Activated naive CD8-positive, alpha-beta T cell treated with anti-CD3 and anti-CD28 coated beads, Interleukin-2, amount 10 ng/mL, durations not matched to agents 7 days and 5 days (primary cell): ENCODE measurements at regions not wholly inside any gene's neighbourhood (a gene's known extent, or its start where the extent isn't known, plus 50 kb on each side); places are given as distances from the start of the nearest gene placed in this dataset.

Source experiments
- ATAC-seq: fragments of 150-1000 bp; cut with Tn5 transposase; one replicate; pipeline ENCODE4 v1.10.0; 2021; ENCODE audit warnings: low read depth, moderate library complexity
- POLR2A ChIA-PET: fragments of 350-600 bp; sonication (Branson Sonifier 250); formaldehyde crosslinking; loops from one replicate; lab custom pipeline; 2021; ENCODE audit warnings: antibody characterized with exemption; lab: Charles Lee
- DNase-seq: peaks from one replicate; pipeline ENCODE4 v3.0.0; 2021
- H3K27ac Mint-ChIP-seq: one replicate; pipeline ENCODE4 v1.8.0; 2022; ENCODE audit warnings: mild to moderate bottlenecking, mixed read lengths
- H3K27me3 Mint-ChIP-seq: one replicate; pipeline ENCODE4 v1.8.0; 2022; ENCODE audit warnings: mild to moderate bottlenecking, moderate library complexity, mixed read lengths
- H3K36me3 Mint-ChIP-seq: one replicate; pipeline ENCODE4 v1.8.0; 2021; ENCODE audit warnings: mild to moderate bottlenecking, mixed read lengths
- H3K4me1 Mint-ChIP-seq: one replicate; pipeline ENCODE4 v1.8.0; 2021; ENCODE audit warnings: mixed read lengths
- H3K4me3 Mint-ChIP-seq: one replicate; pipeline ENCODE4 v1.8.0; 2022; ENCODE audit warnings: mild to moderate bottlenecking, moderate library complexity, mixed read lengths
- H3K9me3 Mint-ChIP-seq: one replicate; pipeline ENCODE4 v1.8.0; 2021; ENCODE audit warnings: mixed read lengths

DNA sequence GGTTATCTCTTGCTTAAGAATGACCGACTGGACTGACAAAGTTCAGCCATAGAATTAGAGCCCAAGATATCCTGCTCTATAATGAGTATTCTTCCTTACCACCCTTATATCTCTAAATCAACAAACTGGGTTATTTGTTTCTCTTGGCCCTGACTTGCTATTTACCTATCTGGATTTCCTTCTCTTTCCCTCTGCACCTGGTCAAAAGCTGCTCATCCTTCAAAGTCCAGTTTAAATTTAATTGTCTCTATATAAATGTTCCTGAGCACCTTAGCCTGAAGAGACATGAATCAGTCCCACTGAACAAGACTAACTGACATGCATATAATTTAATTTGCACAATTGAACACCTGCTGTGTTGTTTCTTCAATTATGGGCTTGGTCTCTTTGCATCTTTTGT is 127.1 kb upstream of the KCNJ15 start:
- DNase-seq (no peak), ATAC-seq (no peak)
- peaks cover 24% of the 10 kb centered on the region for H3K27me3 Mint-ChIP-seq
- no peak overlapping the region for H3K27ac Mint-ChIP-seq
- H3K36me3 Mint-ChIP-seq = no peaks in the 10 kb centered on the region
- H3K9me3 Mint-ChIP-seq = no peaks in the 10 kb centered on the region
- no peak overlapping the region for H3K4me3 Mint-ChIP-seq
- peaks cover 4% of the 10 kb centered on the region for H3K4me1 Mint-ChIP-seq
- POLR2A ChIA-PET = no interaction called here

DNA sequence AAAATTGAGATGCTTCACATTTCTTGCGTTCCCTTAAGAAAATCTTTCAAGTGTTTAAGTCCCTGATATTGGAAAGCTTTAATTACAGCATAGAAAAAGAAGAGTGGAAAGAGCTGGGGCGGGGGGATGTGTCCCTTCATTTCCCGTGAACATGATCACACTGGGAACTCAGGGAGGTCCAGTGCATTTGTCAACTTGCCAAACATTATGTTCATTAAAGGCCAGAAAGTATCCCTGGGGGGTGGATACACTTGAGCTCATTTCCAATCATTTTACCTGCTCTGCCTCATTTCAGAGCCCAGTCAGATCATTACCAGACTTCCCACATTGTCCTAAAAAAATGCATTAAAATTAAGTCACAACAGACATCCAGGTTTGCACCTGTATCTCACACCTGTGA is 123.6 kb upstream of the KCNJ15 start:
- Mint-ChIP-seq H3K9me3 (no peaks in the 10 kb centered on the region), H3K27ac (no peak overlapping the region), H3K27me3 (peaks cover 14% of the 10 kb centered on the region), H3K4me3 (no peak overlapping the region), H3K4me1 (no peaks in the 10 kb centered on the region), H3K36me3 (no peaks in the 10 kb centered on the region)
- ATAC-seq (no peak), DNase-seq (no peak)
- POLR2A ChIA-PET = no interaction called here

DNA sequence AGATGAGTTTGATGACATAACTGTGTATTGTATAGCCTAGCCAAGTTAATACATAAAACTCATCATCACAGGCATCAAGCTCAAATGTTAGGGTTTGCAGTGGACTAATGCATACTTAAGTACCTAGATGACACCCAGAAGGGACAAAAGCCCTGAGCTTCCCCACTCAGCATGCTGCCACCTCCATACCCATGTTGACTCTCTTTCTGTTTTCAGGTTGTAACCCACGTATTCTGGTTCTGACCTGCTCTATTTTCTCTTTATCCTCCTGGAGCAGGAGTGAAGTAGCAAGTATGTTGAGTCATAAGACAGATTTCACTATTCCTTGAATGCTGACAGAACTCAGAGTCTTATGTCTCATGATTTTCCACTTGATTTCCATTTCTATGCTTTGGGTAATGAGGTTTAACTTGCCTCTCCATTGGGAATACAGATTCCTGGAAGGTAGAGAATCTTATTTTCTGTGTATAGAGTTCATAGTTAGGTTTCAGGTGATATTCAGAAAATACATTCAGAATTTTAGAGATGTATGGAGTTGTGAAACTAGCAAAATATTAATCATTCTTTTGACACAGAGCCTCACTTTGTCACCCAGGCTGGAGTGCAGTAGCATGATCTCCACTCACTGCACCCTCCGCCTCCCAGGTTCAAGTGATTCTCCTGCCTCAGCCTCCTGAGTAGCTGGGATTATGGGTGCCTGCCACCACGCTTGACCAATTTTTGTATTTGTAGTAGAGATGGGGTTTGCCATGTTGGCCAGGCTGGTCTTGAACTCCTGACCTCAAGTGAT is 122.5 kb upstream of the KCNJ15 start:
- ATAC-seq = no peak
- Mint-ChIP-seq H3K36me3 (no peaks in the 10 kb centered on the region), H3K4me3 (no peak overlapping the region), H3K4me1 (no peaks in the 10 kb centered on the region), H3K27me3 (peaks cover 16% of the 10 kb centered on the region), H3K9me3 (no peaks in the 10 kb centered on the region), H3K27ac (no peak overlapping the region)
- POLR2A ChIA-PET = no interaction called here
- no peak for DNase-seq

DNA sequence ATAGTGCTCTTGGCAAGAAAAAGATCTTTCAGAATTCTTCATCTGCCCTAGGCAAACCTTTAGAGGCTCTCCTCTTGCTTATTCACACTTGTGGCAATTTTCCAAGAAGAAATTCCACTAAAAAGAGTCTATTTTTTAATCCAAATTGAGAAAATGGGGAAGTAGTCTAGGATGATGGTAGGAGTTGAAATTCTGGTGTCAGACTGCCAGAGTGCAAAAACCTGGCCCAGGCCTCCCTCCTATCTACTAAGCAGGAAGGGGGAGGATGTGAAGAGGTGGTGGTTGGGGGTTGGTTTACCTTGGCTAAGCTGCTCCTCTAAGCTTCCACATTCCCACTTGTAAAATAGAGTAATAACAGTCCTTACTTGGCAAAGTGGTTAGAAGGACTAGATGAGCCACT is 120.6 kb upstream of the KCNJ15 start:
- no peaks in the 10 kb centered on the region for H3K4me1 Mint-ChIP-seq
- POLR2A ChIA-PET = no interaction called here
- H3K36me3 Mint-ChIP-seq = no peaks in the 10 kb centered on the region
- H3K27me3 Mint-ChIP-seq = peaks cover 14% of the 10 kb centered on the region
- H3K4me3 Mint-ChIP-seq = no peak overlapping the region
- H3K27ac Mint-ChIP-seq = no peak overlapping the region
- no peak for DNase-seq
- no peaks in the 10 kb centered on the region for H3K9me3 Mint-ChIP-seq
- no peak for ATAC-seq

DNA sequence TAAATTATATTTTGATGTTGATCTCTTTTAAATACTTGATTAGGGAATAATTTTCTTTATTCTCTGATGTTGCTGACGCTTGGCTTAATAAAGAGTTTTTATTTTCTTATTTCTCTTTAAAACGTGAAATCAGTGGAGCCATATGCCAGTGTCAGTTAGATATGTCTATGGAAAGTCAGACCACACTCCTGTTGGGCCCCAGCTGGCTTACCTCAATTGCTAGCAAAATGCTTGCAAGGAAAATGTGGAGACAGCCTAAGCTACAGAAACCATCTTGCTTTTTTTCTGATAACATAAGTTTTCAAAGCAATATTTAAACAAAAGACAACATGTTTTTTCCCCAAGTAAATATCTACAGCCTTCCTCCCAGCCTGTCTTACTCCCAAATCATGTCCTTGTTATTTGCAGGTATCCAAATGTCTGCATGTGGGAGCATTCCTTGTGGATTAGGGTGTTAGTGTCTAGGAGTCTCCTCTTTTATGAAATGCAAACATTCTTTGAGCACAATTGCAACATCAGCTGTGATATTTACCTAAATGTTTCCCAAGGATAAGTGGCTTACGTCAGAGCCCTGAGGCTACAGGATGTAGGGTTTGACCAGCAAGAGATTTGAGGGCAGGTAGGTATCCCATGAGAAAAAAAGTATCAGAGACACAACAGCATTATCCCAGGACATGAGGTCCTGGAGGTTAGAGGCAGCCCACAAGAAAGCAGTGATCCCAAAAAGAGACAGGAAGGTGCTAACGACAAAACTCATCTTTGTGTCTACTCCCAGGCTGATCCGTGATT is 117.2 kb upstream of the KCNJ15 start:
- Mint-ChIP-seq H3K27ac (no peak overlapping the region), H3K4me1 (no peaks in the 10 kb centered on the region), H3K36me3 (no peaks in the 10 kb centered on the region), H3K27me3 (peaks cover 9% of the 10 kb centered on the region), H3K4me3 (no peak overlapping the region), H3K9me3 (no peaks in the 10 kb centered on the region)
- ATAC-seq (no peak), DNase-seq (no peak)
- POLR2A ChIA-PET = no interaction called here

DNA sequence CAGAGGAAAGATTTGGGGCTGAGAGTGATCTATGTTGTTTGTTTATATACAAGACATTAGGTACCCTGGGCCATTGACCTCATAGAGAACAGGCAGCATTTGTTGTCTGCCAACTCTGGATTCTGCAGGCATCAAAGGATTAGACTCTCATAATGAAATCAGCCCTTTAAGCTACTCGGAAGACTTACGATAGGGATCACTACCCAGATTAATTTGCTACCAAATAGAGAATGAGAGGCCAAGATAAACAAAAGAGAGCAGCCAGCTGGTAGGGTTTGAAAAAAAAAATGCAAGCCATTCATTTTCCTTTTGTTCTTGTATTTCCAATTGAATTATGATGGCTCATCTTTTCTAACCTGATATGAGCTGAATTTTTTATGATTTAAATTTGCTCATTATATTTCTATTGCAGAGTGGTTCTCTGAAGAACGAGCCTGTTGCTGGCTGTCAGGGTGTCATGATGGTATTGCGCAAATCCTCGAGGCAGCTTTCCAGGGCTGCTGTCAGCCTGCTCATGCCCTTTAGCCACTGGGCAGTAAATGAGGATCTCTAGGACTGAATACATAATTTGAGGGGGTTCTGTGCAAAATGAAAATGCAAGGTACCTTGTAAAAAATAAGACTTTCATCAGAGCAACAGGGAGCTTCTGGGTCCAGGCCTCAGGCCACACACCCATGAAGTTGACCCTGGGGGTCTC is 116.4 kb upstream of the KCNJ15 start:
- Mint-ChIP-seq H3K27ac (no peak overlapping the region), H3K4me1 (no peaks in the 10 kb centered on the region), H3K36me3 (no peaks in the 10 kb centered on the region), H3K4me3 (no peak overlapping the region), H3K27me3 (peaks cover 9% of the 10 kb centered on the region), H3K9me3 (peaks cover under 1% of the 10 kb centered on the region)
- DNase-seq (no peak), ATAC-seq (no peak)
- POLR2A ChIA-PET = no interaction called here

DNA sequence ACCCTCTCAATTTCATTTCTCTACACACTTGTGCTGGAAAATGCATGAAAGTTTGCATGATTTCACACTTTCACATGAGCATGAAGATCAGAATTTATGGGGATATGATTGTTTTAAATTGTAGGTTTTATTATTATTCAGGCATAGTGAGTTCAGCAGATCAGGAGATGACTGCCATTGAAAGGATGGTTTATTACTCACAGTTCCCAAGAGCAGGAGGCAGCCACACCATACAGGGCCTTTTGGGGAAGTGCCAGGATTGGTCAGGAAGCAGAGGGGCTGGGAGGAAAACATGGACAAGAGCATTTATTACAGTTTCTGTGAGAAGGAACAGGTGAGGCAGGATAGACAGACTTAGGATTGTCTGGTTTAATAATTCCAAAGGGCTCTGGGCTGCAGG is 114.6 kb upstream of the KCNJ15 start:
- POLR2A ChIA-PET = no interaction called here
- no peak for DNase-seq
- no peak for ATAC-seq
- Mint-ChIP-seq H3K9me3 (peaks cover 3% of the 10 kb centered on the region), H3K36me3 (no peaks in the 10 kb centered on the region), H3K27me3 (peaks cover 9% of the 10 kb centered on the region), H3K27ac (no peak overlapping the region), H3K4me3 (no peak overlapping the region), H3K4me1 (no peaks in the 10 kb centered on the region)

DNA sequence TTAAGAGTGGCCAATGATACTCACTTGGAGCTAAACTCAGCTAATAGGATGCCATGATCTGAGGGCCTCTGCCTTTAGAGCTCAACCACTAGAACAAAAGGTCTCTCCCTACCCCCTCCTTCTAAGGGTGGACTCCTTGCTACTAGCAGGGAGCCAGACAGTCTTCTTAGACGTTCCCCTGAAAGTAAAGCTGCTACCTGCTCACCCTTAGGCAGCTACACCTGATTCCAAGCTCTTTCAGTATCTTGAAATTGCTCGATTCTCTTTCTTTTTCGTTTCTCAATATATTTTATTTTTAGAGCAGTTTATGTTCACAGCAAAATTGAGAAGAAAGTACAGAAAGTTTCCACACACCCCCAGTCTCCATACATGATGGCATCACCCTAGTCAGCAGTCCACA is 112.6 kb upstream of the KCNJ15 start:
- Mint-ChIP-seq H3K27ac (no peak overlapping the region), H3K4me3 (no peak overlapping the region), H3K4me1 (no peaks in the 10 kb centered on the region), H3K27me3 (peaks cover 5% of the 10 kb centered on the region), H3K9me3 (peaks cover 3% of the 10 kb centered on the region), H3K36me3 (no peaks in the 10 kb centered on the region)
- DNase-seq = no peak
- ATAC-seq = no peak
- POLR2A ChIA-PET = no interaction called here

DNA sequence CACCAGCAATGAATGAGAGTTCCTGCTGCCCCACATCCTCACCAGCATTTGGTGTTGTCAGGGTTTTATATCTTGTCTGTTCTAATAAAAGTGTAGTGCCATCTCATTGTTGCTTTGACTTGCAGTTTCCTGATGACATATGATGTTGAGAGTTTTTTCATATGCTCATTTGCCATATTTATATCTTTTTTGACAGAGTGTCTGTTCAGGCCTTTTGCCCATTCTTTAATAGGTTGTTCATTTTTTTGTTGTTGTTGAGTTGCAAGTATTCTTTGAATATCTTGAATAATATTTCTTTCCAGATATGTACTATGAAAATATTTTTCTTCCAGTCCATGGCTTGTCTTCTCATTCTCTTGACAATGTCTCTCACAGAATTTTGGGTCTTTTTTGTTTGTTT is 111.7 kb upstream of the KCNJ15 start:
- H3K27me3 Mint-ChIP-seq = peaks cover 5% of the 10 kb centered on the region
- no peaks in the 10 kb centered on the region for H3K4me1 Mint-ChIP-seq
- H3K9me3 Mint-ChIP-seq = peaks cover 3% of the 10 kb centered on the region
- no peak for ATAC-seq
- no peak overlapping the region for H3K27ac Mint-ChIP-seq
- DNase-seq = no peak
- POLR2A ChIA-PET = no interaction called here
- H3K36me3 Mint-ChIP-seq = no peaks in the 10 kb centered on the region
- no peak overlapping the region for H3K4me3 Mint-ChIP-seq

DNA sequence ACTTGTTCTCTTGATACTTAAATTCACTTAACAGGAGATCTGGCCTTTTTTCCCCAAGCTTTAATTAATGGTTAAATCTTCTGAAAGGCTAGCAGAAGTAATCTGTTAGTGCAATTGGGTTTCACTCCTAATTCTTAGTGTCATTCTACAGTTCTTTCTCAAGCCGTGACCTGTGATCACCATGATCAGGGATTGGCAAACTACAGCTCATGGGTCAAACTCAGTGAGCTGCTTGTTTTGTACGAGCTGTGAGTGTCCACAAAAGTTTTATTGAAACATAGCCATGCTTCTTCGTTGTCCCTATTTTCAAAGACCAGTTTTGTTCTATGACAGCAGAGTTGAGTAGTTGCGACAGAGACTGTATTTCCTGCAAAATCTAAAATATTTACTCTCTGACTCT is 109.4 kb upstream of the KCNJ15 start:
- H3K36me3 Mint-ChIP-seq = no peaks in the 10 kb centered on the region
- H3K27ac Mint-ChIP-seq = no peak overlapping the region
- no peaks in the 10 kb centered on the region for H3K4me1 Mint-ChIP-seq
- ATAC-seq (no peak), DNase-seq (no peak)
- no peak overlapping the region for H3K4me3 Mint-ChIP-seq
- peaks cover 3% of the 10 kb centered on the region for H3K9me3 Mint-ChIP-seq
- POLR2A ChIA-PET = no interaction called here
- H3K27me3 Mint-ChIP-seq = peaks cover 2% of the 10 kb centered on the region

DNA sequence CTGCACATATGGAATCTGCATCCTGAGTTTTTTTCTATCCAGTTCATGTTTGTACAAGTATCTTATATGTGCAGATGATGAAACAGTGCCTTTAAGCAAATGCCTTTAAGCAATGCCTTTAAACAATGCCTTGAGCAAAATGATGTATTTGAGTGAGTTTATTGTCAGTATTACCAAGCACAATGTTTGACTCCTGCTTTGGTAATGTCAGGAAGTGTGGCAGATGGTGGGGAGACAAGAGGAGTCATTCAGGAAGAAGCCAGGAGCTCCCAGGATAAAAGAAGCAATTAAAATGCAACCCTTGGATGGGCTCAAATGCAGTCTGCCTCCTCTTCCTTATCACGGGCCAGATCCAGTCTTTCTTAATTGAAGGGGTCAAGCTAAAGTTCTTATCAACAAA is 108.7 kb upstream of the KCNJ15 start:
- ATAC-seq (no peak), DNase-seq (no peak)
- Mint-ChIP-seq H3K9me3 (peaks cover 3% of the 10 kb centered on the region), H3K4me1 (no peaks in the 10 kb centered on the region), H3K4me3 (no peak overlapping the region), H3K27me3 (no peaks in the 10 kb centered on the region), H3K27ac (no peak overlapping the region), H3K36me3 (no peaks in the 10 kb centered on the region)
- POLR2A ChIA-PET = no interaction called here

DNA sequence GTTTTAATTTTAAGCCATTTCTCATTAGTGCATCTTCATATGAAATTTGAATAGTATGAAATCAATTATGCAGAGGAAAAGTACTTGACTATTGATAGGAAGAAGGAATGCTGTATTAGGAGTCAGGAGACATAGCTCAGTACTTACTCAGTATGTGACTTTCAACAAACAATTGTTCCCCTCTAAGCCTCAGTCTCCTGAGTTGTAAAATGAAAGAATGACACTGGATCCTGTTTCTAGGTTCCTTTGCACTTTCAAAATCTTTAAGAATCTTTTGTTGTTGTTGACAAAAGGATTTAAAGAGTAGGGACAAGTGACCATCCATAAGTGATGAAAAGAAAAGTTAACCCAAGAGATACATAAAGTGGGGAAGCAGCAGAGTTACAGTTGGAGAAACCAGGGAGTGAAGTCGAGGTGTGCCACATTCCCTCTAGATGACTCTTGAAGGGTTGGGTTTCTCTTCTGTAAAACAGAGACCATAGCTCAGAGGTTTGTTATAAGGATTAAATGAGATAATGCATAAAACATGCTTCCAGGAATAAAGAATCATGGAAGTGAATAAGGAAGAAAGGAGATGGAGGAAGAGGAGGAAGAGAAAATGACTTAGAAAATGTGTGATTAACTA is 105.7 kb upstream of the KCNJ15 start:
- H3K27ac Mint-ChIP-seq = no peak overlapping the region

DNA sequence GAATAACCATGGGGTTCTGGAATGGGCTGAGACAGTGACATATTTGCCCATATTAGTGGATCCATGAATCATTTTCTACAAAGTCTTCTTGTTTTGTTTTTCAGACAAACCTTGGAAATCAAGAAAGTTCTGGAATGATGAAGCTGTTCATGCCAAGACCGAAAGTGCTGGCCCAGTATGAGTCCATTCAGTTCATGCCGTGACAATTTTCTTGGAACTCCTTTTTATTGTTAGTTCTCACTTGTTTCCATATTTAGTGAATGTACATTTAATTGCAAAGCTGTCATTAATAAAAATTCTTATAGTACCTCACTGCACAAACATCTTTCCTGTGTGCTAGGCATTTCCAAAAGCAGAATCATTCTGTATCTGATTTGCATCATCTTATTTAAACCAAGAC is 100.6 kb upstream of the KCNJ15 start:
- Mint-ChIP-seq H3K9me3 (no peaks in the 10 kb centered on the region), H3K27me3 (peaks cover 10% of the 10 kb centered on the region), H3K4me1 (no peaks in the 10 kb centered on the region), H3K4me3 (no peak overlapping the region), H3K27ac (no peak overlapping the region), H3K36me3 (no peaks in the 10 kb centered on the region)
- POLR2A ChIA-PET = no interaction called here
- ATAC-seq = no peak
- no peak for DNase-seq

More for the DNA sequence above, 105.7 kb upstream of the KCNJ15 start:
- POLR2A ChIA-PET = no interaction called here
- no peak for ATAC-seq
- Mint-ChIP-seq H3K4me1 (no peaks in the 10 kb centered on the region), H3K36me3 (no peaks in the 10 kb centered on the region), H3K9me3 (no peaks in the 10 kb centered on the region), H3K27me3 (no peaks in the 10 kb centered on the region), H3K4me3 (no peak overlapping the region)
- DNase-seq = no peak
